ENCODE measurements at regions not wholly inside any gene's neighbourhood (a gene's known extent, or its start where the extent isn't known, plus 50 kb on each side); places are given as distances from the start of the nearest gene placed in this dataset.

- Histone ChIP-seq H2BK120ac (ENCODE audit: low read depth, low read length, poor library complexity, severe bottlenecking) (no peak overlapping the region), H3K9me3 (ENCODE audit: control insufficient read depth, low read depth, low read length) (no peaks in the 10 kb centered on the region), H3K79me1 (ENCODE audit: insufficient read depth, low read depth, low read length, poor library complexity, severe bottlenecking) (no peaks in the 10 kb centered on the region), H3K4me1 (ENCODE audit: insufficient read depth, low read length) (no peaks in the 10 kb centered on the region), H3K4ac (ENCODE audit: low read depth, low read length) (no peak overlapping the region), H3K4me2 (ENCODE audit: insufficient read depth, insufficient read length, low read length) (no peak overlapping the region), H2BK15ac (ENCODE audit: low read depth, low read length) (no peak overlapping the region), H3K14ac (ENCODE audit: insufficient read depth, low read length) (no peak overlapping the region), H2AFZ (ENCODE audit: low read length) (no peak overlapping the region), H4K20me1 (ENCODE audit: control insufficient read depth, insufficient read depth, insufficient read length) (no peaks in the 10 kb centered on the region), H4K8ac (replicated peaks; ENCODE audit: insufficient read length, low read depth, low read length) (no peak overlapping the region), H2BK5ac (ENCODE audit: insufficient read length, low read length) (no peak overlapping the region), H3K79me2 (ENCODE audit: insufficient read depth, low read length) (no peaks in the 10 kb centered on the region), H3K9ac (ENCODE audit: extremely low read depth, insufficient read length, low read length) (no peak overlapping the region), H3K23me2 (ENCODE audit: insufficient read length, low read depth, low read length, poor library complexity, severe bottlenecking) (no peaks in the 10 kb centered on the region), H3K27me3 (ENCODE audit: insufficient read depth, low read length) (no peaks in the 10 kb centered on the region), H3K56ac (ENCODE audit: insufficient read length, low read depth, low read length) (no peak overlapping the region), H2BK12ac (ENCODE audit: insufficient read length, low read depth, low read length) (no peak overlapping the region), H3K27ac (ENCODE audit: insufficient read length, low read depth, low read length) (no peak overlapping the region), H3T11ph (ENCODE audit: low read length) (no peak overlapping the region), H3K18ac (ENCODE audit: insufficient read length, low read depth, low read length) (no peak overlapping the region), H4K5ac (ENCODE audit: insufficient read length, low read depth, low read length) (no peak overlapping the region), H3K23ac (ENCODE audit: insufficient read length, low read depth, low read length) (no peak overlapping the region), H2AK5ac (ENCODE audit: insufficient read length, low read length) (no peak overlapping the region), H2BK20ac (ENCODE audit: low read depth, low read length, poor library complexity, severe bottlenecking) (no peak overlapping the region), H4K91ac (ENCODE audit: insufficient read length, low read depth, low read length) (no peak overlapping the region)
- no peak overlapping the region for H3K4me3 Mint-ChIP-seq
- no peaks in the 10 kb centered on the region for H3K27me3 Mint-ChIP-seq (ENCODE audit: low read depth)
- no peak overlapping the region for H3K27ac Mint-ChIP-seq
- H3K9me3 Mint-ChIP-seq, result peaks cover 7 to 32% of the 10 kb centered on the region in 2 experiments; a peak in 4 of 5 replicates
- H3K4me1 Mint-ChIP-seq, result no peaks in the 10 kb centered on the region
- peaks cover 0 to 5% (median 2%) of the 10 kb centered on the region in 3 experiments; a peak in 1 of 7 replicates for H3K36me3 Mint-ChIP-seq (ENCODE audit: insufficient read depth in 1 of 3, low read depth in 3 of 3)
- no peak for DNase-seq
- no CpG with 5 or more reads among the region's 3 CpGs for WGBS (ENCODE audit: extremely low coverage, insufficient read length, low lambda C conversion rate)
- TF ChIP-seq CTCF (conservative IDR thresholded peaks at IDR 0.05), result no peak
Measured at GRCh38 chr9:83177747-83178146, 114.8 kb upstream of the RASEF start.
